Keratinocyte (primary cell): ENCODE measurements at regions not wholly inside any gene's neighbourhood (a gene's known extent, or its start where the extent isn't known, plus 50 kb on each side); places are given as distances from the start of the nearest gene placed in this dataset.

Experiments used
- DNase-seq: peaks from one replicate; pipeline ENCODE4 v3.0.0-alpha.2; 2011; ENCODE audit warnings: low read depth, missing footprints, low spot score
- FAIRE-seq: peaks from 2 replicates; lab custom pipeline; 2011; peaks lifted over from hg19 to GRCh38; lab: Jason Lieb, UNC
- H2AFZ ChIP-seq: 2 replicates; pipeline ENCODE4 v1.6.0; 2012; ENCODE audit warnings: low read length, control low read depth, inconsistent platforms; ENCODE audit not compliant: control insufficient read depth
- H3K27ac ChIP-seq: 2 replicates; pipeline ENCODE4 v1.5.1; 2011; ENCODE audit warnings: low read length; ENCODE audit not compliant: control insufficient read depth, insufficient read depth
- H3K27me3 ChIP-seq: 3 replicates; pipeline ENCODE4 v1.6.0; 2011; ENCODE audit warnings: low read length; ENCODE audit not compliant: control insufficient read depth, insufficient read depth; ENCODE audit errors: extremely low read depth
- H3K36me3 ChIP-seq, 2 experiments: 2 replicates in 1 of 2; 3 replicates in 1 of 2; pipeline ENCODE4 v1.5.1; 2011; ENCODE audit warnings: low read length in 2 of 2, mild to moderate bottlenecking in 1 of 2; ENCODE audit not compliant: control insufficient read depth in 2 of 2, insufficient read depth in 2 of 2; ENCODE audit errors: extremely low read depth in 1 of 2
- H3K4me1 ChIP-seq: 3 replicates; pipeline ENCODE4 v1.5.1; 2011; ENCODE audit warnings: low read length; ENCODE audit not compliant: control insufficient read depth, insufficient read depth; ENCODE audit errors: extremely low read depth
- H3K4me2 ChIP-seq: 3 replicates; pipeline ENCODE4 v1.6.0; 2011; ENCODE audit warnings: low read depth, low read length; ENCODE audit not compliant: control insufficient read depth, insufficient read depth; ENCODE audit errors: extremely low read depth
- H3K4me3 ChIP-seq, 3 experiments: fragments of 200-600 bp in 1 of 3; sonication (generic) in 1 of 3; 2 replicates in 2 of 3; 3 replicates in 1 of 3; pipeline ENCODE4 v1.5.1; 2011 to 2016; ENCODE audit warnings: low read length in 3 of 3, mild to moderate bottlenecking in 3 of 3, control low read depth in 2 of 3, inconsistent platforms in 1 of 3, low read depth in 1 of 3, mixed read lengths in 1 of 3, mixed run types in 1 of 3, moderate library complexity in 1 of 3; ENCODE audit not compliant: control insufficient read depth in 2 of 3, insufficient read depth in 2 of 3; ENCODE audit errors: extremely low read depth in 1 of 3
- H3K79me2 ChIP-seq: 2 replicates; pipeline ENCODE4 v1.6.0; 2012; ENCODE audit warnings: low read length; ENCODE audit not compliant: control insufficient read depth, insufficient read depth
- H3K9ac ChIP-seq: 3 replicates; pipeline ENCODE4 v1.6.0; 2011; ENCODE audit warnings: low read length; ENCODE audit not compliant: control insufficient read depth, insufficient read depth; ENCODE audit errors: extremely low read depth
- H3K9me1 ChIP-seq: 3 replicates; pipeline ENCODE4 v1.6.0; 2011; ENCODE audit warnings: low read length; ENCODE audit not compliant: control insufficient read depth, insufficient read depth; ENCODE audit errors: extremely low read depth
- H3K9me3 ChIP-seq: 2 replicates; pipeline ENCODE4 v1.5.1; 2012; ENCODE audit warnings: low read depth, low read length; ENCODE audit not compliant: control insufficient read depth
- H4K20me1 ChIP-seq: 3 replicates; pipeline ENCODE4 v1.6.0; 2011; ENCODE audit warnings: low read length; ENCODE audit not compliant: control insufficient read depth, insufficient read depth; ENCODE audit errors: extremely low read depth
- CTCF ChIP-seq, 3 experiments: IDR thresholded peaks in 1 of 3; conservative IDR thresholded peaks in 1 of 3; optimal IDR thresholded peaks in 1 of 3; 2 replicates in 2 of 3; 3 replicates in 1 of 3; pipeline versions ENCODE3 to v1.5.1; 2011; ENCODE audit warnings: low read length in 3 of 3, mild to moderate bottlenecking in 3 of 3, moderate library complexity in 2 of 3, control low read depth in 1 of 3, inconsistent platforms in 1 of 3; ENCODE audit not compliant: insufficient read depth in 2 of 3; ENCODE audit errors: extremely low read depth in 1 of 3
- EZH2 ChIP-seq: IDR thresholded peaks from one replicate; pipeline ENCODE4 v1.6.1; 2012; ENCODE audit warnings: inconsistent platforms, mild to moderate bottlenecking, low read length, moderate library complexity
- dilution Hi-C: fragments of 300-500 bp; cut with MboI; formaldehyde crosslinking; loops from one replicate; pipeline ENCODE4 v1.7.0; 2020; ENCODE audit warnings: low sequenced_read_pairs; ENCODE audit not compliant: extremely low pct_ligation_motif_present

GRCh38 chr5:68919988-68920490, 173.8 kb upstream of the SLC30A5 start:
- TF ChIP-seq CTCF (optimal IDR thresholded peaks at IDR 0.05 in 1 of 3, IDR thresholded peaks at IDR 0.05 in 1 of 3, conservative IDR thresholded peaks at IDR 0.05 in 1 of 3; ENCODE audit: extremely low read depth in 1 of 3, insufficient read depth in 2 of 3, low read length in 3 of 3) (no peak), EZH2 (no peak)
- Histone ChIP-seq H3K9me1 (no peaks in the 10 kb centered on the region), H4K20me1 (no peaks in the 10 kb centered on the region), H3K4me2 (no peak overlapping the region), H2AFZ (no peak overlapping the region), H3K36me3 (no peaks in the 10 kb centered on the region), H3K4me3 (no peak overlapping the region), H3K4me1 (no peaks in the 10 kb centered on the region), H3K27ac (no peak overlapping the region), H3K9me3 (no peaks in the 10 kb centered on the region), H3K9ac (no peak overlapping the region), H3K79me2 (no peaks in the 10 kb centered on the region), H3K27me3 (no peaks in the 10 kb centered on the region)
- DNase-seq (no peak), FAIRE-seq (no peak)
- dilution Hi-C loops = no loop called here

GRCh38 chr5:68920888-68921287, 172.9 kb upstream of the SLC30A5 start:
- Histone ChIP-seq H3K4me2 (no peak overlapping the region), H3K9ac (no peak overlapping the region), H3K36me3 (no peaks in the 10 kb centered on the region), H3K79me2 (no peaks in the 10 kb centered on the region), H3K9me1 (no peaks in the 10 kb centered on the region), H3K4me1 (no peaks in the 10 kb centered on the region), H3K4me3 (no peak overlapping the region), H4K20me1 (no peaks in the 10 kb centered on the region), H3K9me3 (no peaks in the 10 kb centered on the region), H2AFZ (no peak overlapping the region), H3K27ac (no peak overlapping the region), H3K27me3 (no peaks in the 10 kb centered on the region)
- FAIRE-seq (no peak), DNase-seq (no peak)
- no peak for TF ChIP-seq CTCF (optimal IDR thresholded peaks at IDR 0.05 in 1 of 3, IDR thresholded peaks at IDR 0.05 in 1 of 3, conservative IDR thresholded peaks at IDR 0.05 in 1 of 3; ENCODE audit: extremely low read depth in 1 of 3, insufficient read depth in 2 of 3, low read length in 3 of 3)
- no peak for TF ChIP-seq EZH2
- dilution Hi-C loops = no loop called here
